Body of pancreas (tissue), 4 donors: ENCODE measurements at regions not wholly inside any gene's neighbourhood (a gene's known extent, or its start where the extent isn't known, plus 50 kb on each side); places are given as distances from the start of the nearest gene placed in this dataset.

Source experiments
- CTCF ChIP-seq, 7 experiments: fragments of 450-650 bp in 4 of 7; fragments of 200-600 bp in 3 of 7; sonication (generic) in 3 of 7; IDR thresholded peaks; one replicate each; pipeline ENCODE4 v1.5.1; 2016 to 2019; ENCODE audit warnings: antibody characterized with exemption in 7 of 7
- POLR2A ChIP-seq, 3 donors: fragments of 450-650 bp; IDR thresholded peaks; one replicate each; pipeline ENCODE4 v1.6.1; 2016; ENCODE audit warnings: antibody characterized with exemption in 3 of 3, mild to moderate bottlenecking in 2 of 3

DNA sequence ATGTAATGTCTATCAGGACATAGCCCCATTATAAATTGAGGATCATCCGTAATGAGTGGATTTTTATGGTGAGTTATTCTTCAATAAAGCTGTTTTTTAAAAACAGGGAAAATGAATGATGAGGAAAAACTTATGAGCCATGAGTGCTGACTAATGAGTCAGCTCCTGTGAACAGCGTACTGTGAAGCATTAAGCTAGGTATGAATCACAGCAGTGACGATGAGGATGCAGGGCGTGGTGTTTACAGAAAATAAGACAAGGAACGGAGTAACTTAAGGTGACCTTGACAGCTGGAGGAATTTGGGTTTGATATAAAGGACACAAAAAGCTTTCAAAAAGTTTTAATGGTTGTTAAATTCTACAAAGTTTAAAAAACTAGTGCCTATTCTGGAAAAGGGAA is 96.3 kb downstream of the FOXF2 start:
- TF ChIP-seq CTCF (IDR thresholded peaks at IDR 0.05) (no peak), POLR2A (IDR thresholded peaks at IDR 0.05) (no peak)
